ENCODE measurements at regions not wholly inside any gene's neighbourhood (a gene's known extent, or its start where the extent isn't known, plus 50 kb on each side); places are given as distances from the start of the nearest gene placed in this dataset.

GRCh38 chr12:75725521-75726111 is 214.2 kb upstream of the KRR1 start:
- DNase-seq (ENCODE audit: low read depth in 2 of 2): peak; percentile 35 to 43

GRCh38 chr12:75724928-75725312 is 213.5 kb upstream of the KRR1 start:
- DNase-seq (ENCODE audit: low read depth in 2 of 2): peak; percentile 81 to 85

GRCh38 chr12:75724307-75724927 is 213.0 kb upstream of the KRR1 start:
- no peak for DNase-seq (ENCODE audit: low read depth in 2 of 2)

DNA sequence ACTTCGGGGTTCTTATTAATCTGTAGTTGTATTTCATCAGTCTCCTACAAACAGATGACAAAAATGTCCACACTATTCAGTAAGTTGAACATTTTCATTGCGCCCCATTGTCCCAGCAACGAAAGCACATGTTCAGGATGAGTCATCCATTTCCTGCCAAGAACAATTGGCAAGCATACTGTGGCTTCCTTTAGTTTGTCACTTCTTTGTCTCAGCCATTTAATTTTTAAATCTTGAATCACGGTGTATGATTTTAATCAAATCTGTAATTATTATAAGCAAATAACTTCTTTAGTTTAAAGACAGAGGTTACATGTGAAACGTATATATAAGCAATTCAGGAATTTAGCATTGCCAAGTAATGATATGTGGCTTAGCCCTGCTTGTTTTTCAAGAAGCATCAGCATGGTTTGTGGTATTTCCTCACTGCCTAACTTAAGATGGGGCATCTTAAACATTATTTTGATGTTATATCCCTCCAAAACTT is 211.3 kb upstream of the KRR1 start:
- peak; percentile 72 to 78 for DNase-seq (ENCODE audit: low read depth in 2 of 2)

DNA sequence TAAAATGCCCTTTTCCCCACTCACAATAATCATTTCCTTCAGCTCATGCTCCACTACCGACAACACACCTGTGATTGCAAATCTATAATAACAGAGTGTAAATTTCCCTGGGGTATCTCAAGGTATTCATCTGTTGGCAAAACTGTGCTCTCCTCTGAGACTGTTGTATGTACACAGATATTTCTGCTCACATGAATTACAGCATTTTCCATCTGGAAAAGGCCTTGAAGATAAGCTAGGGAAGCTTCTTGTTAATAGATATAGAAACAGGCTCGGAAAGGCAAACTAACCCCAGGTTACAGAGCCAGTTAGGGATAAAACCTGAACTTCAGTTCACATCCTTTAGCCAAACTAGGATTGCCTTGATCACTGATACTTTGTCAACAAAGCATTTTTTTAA is 210.4 kb upstream of the KRR1 start:
- no peak for DNase-seq (ENCODE audit: low read depth in 2 of 2)

DNA sequence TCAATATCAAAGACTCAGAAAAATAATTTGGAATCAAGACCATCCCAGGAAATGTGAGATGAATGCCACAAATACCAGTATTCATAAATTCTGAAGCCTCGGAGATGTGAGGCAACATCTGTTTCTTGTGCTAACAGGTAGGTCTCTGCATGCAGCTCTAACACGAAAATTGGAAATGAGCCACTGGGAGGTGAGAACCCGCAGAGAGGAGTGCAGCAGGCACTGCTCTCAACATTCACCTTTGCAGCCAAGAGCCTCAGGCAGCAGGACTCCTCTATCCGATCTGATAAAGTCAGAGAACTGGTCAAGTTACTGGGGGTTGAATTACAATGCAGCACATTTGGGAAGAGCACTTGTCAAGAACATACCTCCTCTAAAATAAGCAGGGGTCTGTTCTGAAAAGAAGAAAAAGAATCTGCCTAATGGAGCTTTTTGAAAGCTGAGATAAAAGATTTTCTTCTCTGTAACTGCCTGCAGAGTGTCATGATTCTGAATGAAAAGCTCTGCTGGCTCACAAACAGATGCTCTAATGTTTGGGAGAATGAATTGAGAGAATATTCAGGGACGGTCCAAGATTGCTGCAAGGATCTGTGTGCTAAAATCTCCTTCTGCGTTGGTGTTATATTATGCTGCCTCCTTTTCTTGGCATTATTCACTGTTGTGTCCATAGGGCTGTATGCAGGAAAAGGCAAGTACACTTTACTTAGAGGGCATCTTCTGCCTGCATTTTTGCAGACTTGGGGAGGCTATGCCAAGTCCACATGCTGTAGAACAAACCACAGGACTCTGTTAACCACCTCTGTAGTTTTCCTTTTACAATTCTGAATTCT is 209.6 kb upstream of the KRR1 start:
- no peak for DNase-seq (ENCODE audit: low read depth in 2 of 2)

DNA sequence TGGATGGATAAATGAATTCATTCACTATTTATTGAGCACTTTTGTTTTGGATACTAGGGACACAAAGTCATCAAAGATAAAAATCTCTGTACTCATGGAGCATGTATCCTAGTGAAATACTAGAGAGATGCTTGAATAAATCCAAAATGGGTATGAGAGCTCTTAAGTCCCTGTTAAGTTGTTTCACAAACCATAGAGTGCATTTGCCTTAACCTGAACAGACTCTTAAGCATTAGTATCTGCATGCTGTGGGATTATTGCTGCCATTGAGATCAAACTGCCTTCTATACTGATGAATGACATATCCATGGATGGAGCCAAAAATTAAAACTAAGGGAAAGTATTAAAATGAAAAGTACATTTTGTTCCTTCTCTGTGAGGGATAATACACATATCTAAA is 206.5 kb upstream of the KRR1 start:
- DNase-seq (ENCODE audit: low read depth in 2 of 2): no peak

DNA sequence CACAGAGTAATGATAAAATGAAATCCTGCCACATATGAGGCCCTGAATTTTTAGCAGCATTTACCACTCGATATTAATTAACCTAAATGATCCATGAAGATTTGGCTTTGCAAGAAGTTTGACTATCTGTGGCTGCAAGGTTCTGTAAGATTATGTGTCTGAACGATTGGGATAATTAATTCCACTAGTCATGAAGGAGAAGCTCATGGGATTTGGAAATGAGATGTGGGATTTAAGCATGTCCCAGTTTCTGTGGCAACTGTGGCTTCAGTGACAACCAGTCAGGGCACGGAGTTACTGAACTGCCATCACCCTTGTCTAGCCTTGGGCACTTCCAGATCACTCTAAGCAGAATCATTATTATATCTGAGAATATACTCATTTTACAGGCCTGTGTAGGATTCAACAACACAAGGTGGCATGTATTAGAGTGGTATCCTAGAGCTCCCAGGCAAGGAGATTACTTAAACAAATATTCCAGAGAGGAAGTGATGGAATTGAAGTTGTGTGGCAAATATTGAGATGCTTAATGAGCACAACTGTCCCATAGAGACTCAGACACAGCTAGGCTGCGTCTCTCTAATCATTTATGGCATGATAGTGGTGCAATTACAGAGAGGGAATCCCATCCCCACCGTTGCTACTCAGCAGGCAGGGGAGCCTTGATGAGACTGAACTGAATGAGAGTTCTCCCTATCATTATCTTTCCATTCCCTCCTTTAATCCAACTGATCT is 205.0 kb upstream of the KRR1 start:
- no peak for DNase-seq (ENCODE audit: low read depth in 2 of 2)

- DNase-seq (ENCODE audit: low read depth in 2 of 2): no peak
These were observed 204.3 kb upstream of the KRR1 start for GRCh38 chr12:75715682-75716081.

- no peak for DNase-seq (ENCODE audit: low read depth in 2 of 2)
These were observed 203.9 kb upstream of the KRR1 start for GRCh38 chr12:75715323-75715644.

- DNase-seq (ENCODE audit: low read depth in 2 of 2): no peak
These were observed 203.3 kb upstream of the KRR1 start for GRCh38 chr12:75714462-75715322.

DNA sequence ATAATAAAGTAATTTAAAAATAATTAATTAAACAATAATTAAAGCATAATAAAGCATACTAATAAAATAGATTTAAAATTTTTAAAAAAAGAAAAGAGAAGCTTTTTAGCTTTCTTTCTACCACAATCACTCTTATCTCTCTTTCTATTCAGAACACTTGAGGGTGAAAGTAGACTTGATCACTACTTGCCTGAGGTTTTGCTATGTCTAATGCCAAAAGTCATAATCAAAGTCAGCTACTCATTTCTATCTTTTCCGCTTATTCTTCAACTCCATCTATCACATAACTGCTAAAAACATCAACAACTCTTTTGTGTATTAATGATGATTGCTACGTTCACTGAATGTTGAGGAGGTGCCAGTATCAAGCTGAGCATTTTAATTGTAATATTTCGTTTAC is 202.0 kb upstream of the KRR1 start:
- DNase-seq (ENCODE audit: low read depth in 2 of 2): no peak

GRCh38 chr12:75712223-75712622 is 200.8 kb upstream of the KRR1 start:
- no peak for DNase-seq (ENCODE audit: low read depth in 2 of 2)

- no peak for DNase-seq (ENCODE audit: low read depth in 2 of 2)
These were observed 199.9 kb upstream of the KRR1 start for GRCh38 chr12:75711271-75711670.

GRCh38 chr12:75710361-75711069 is 199.1 kb upstream of the KRR1 start:
- no peak for DNase-seq (ENCODE audit: low read depth in 2 of 2)

DNA sequence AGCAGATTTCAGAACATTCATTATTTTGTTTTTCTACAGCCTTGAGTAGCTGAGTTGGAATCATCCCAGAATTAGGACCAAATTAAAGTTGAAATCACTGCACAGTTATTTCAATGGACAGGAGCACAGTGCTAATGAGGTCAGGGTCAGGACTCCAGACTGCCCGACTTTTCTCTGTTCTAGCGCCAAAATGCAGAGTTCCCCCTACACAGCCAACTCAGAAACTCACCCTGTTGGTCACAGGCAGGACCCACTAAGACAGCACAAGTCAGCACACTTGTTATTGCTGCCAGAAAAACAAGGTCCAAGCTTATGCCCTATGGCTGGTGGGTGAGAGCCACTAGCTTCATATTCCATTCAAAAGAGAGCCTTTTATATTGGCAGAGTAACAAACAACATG is 198.1 kb upstream of the KRR1 start:
- DNase-seq (ENCODE audit: low read depth in 2 of 2): no peak

- DNase-seq (ENCODE audit: low read depth in 2 of 2): no peak
These were observed 197.4 kb upstream of the KRR1 start for GRCh38 chr12:75708802-75709201.

DNA sequence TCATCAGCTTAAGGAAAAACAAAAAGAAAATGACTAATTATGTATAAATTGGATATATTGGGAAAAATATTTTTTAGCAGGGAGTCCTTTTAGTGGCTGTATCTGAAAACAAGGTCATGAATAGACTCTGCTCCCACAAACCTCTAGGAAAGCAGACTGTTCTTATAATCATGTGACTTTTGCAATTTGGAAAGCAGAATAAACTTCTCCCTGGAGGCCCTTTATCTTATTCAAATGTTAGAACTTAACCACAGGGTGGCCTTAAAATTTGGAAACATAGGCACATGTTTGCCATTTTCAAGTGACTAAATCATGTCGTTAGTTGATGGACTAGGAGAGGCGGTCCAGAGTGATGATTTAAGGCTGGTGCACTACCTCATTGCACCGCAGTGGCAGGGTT is 196.6 kb upstream of the KRR1 start:
- no peak for DNase-seq (ENCODE audit: low read depth in 2 of 2)

DNA sequence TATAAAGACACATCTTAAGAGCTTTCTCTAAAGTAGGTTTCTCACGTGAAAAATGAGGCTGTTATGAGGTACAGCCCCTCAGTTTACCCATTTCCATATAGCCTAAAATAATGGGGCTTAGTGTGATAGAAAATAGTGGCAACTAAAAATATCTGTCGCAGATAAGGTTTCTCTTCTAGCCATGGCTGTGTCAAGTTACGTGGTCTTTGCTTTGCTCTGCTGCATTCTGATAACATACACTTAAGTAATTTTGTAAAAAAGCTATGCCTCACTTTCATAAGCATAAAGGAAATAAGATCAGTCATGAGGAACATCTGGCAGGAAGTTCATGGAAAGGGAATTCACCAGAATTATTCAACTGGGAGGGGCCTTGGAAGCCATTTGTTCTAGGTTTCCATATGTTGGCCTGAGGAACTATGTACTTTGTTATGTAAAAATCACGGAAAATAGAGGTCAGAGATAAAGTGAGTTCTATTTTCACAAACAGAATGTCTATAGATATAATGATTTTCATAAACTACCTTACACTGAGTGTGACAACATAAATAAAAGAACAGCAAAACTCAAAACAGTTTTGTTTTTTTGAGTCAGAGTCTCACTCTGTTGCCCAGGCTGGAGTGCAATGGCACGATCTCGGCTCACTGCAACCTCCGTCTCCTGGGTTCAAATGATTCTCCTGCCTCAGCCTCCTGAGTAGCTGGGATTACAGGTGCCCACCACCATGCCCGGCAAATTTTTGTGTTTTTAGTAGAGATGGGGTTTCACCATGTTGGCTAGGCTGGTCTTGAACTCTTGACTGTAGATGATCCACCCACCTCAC is 195.6 kb upstream of the KRR1 start:
- peak; percentile 55 to 57 for DNase-seq (ENCODE audit: low read depth in 2 of 2)
